GM12875 (cell line): ENCODE measurements at regions not wholly inside any gene's neighbourhood (a gene's known extent, or its start where the extent isn't known, plus 50 kb on each side); places are given as distances from the start of the nearest gene placed in this dataset.
"Not testable (repeated sequence)": the region's sequence is repeated elsewhere in the genome, so short reads cannot be mapped to it uniquely, and the experiment has no call there.

Source experiments
- H3K4me3 ChIP-seq: one replicate; pipeline ENCODE4 v1.5.1; 2011; ENCODE audit warnings: low read depth, low read length, control low read depth
- TF ChIP-seq, protein P1 (sequence below): IDR thresholded peaks from 2 replicates; pipeline ENCODE4 v1.5.1; 2011; ENCODE audit warnings: low read depth, mild to moderate bottlenecking, control low read depth, inconsistent platforms, low read length, moderate library complexity, borderline replicate concordance; ENCODE audit not compliant: insufficient read depth

DNA sequence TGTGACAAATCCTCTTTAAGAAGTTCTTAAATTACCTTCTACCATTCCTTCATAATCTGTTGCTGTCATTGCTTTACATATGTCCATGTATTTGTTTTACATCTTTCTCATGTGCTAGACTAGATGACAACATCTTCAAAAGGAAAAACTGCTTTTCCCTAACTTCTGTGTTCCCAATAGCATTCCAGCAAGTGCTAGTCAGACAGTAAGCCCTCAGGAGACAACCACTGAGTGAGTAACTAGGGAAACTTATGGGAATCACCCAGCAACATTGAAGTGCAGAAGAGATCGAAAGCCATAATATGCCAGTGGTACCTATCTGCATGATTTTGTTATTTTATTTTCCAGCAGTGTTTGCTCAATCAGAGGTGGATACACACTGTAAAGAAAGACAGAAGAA lies 889.7 kb upstream of the API5 start:
- TF ChIP-seq, protein P1, sequence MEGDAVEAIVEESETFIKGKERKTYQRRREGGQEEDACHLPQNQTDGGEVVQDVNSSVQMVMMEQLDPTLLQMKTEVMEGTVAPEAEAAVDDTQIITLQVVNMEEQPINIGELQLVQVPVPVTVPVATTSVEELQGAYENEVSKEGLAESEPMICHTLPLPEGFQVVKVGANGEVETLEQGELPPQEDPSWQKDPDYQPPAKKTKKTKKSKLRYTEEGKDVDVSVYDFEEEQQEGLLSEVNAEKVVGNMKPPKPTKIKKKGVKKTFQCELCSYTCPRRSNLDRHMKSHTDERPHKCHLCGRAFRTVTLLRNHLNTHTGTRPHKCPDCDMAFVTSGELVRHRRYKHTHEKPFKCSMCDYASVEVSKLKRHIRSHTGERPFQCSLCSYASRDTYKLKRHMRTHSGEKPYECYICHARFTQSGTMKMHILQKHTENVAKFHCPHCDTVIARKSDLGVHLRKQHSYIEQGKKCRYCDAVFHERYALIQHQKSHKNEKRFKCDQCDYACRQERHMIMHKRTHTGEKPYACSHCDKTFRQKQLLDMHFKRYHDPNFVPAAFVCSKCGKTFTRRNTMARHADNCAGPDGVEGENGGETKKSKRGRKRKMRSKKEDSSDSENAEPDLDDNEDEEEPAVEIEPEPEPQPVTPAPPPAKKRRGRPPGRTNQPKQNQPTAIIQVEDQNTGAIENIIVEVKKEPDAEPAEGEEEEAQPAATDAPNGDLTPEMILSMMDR = no peak
- no peak overlapping the region for H3K4me3 ChIP-seq

DNA sequence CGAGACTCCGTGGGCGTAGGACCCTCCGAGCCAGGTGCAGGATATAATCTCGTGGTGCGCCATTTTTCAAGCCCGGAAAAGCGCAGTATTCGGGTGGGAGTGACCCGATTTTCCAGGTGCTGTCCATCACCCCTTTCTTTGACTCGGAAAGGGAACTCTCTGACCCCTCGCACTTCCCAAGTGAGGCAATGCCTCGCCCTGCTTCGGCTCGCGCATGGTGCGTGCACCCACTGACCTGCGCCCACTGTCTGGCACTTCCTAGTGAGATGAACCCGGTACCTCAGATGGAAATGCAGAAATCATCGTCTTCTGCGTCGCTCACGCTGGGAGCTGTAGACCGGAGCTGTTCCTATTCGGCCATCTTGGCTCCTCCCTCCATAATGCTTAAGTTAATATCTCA lies 876.9 kb upstream of the API5 start:
- H3K4me3 ChIP-seq = not testable (repeated sequence)

DNA sequence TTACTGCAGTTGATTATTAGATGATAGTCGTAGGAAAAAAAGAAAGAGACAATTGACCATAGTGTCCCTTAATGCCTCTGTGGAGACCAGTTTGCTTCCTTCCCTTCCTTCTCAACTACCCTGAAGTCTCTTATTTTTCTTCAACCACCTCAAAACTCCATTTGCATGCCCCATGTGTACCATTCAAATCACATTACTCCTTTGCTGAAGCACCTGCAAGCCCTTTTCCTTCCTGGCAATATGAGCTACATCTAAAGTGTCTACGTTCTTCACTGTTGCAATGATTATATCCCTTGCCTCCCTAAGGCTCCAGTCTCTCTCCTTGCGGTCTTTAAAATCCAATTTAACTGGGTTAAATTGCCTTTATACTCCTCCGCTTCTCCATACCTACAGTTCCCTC lies 867.4 kb upstream of the API5 start:
- H3K4me3 ChIP-seq = no peak overlapping the region
- TF ChIP-seq, protein P1 = no peak

DNA sequence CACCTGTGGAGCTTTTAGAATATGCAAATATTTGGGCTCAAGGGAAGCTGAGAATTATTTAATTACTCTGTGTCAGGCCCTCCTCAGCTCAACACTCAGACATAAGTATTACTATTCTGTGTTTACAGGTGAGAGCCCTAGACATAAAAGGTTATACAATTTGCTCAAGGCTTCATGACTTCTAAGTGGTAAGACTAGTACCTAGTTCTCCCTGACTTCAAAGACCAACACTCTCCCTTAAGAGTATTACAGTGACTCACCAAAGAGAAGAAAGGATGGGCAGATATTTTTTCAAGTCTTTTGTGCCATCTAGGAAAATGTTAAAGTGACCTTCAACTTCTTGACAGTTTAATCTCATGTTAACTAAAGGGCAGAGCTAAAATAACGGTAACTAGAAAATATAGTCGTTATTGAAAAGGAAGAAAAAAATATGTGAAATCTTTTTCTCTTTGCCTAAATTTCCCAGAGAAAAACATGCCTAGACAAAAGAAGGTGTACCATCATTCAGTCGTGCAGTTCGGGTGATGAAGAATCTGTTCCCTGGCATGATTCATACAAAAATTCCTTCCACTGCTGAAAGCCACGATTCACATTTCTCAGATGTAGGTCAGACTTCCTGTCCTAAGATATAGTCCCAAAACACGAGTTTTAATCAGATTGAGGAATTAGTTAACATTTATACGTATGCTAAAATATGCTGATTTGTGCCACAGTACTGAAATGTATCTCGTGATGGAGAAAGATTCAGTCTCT lies 849.1 kb upstream of the API5 start:
- TF ChIP-seq, protein P1 = no peak

DNA sequence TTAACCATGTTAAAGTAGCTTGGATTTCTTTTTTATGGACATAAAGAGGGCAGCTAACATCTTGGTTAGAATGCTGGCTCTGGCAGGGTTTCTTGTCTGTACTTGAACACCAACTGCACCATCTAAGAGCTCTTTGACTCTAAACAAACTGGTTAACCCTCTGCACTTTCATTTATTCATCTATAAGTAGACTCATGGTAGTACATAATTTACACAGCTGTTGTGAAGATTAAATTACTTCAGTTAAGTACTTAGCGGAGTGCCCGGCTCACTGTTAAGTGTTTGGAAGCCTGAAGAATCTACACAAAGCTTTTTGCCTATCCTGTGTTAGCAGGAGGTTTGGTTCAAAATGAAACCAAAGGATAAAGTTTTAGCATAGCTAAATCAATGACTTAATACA lies 846.2 kb upstream of the API5 start:
- no peak overlapping the region for H3K4me3 ChIP-seq
- TF ChIP-seq, protein P1 = no peak

More for the DNA sequence above, 849.1 kb upstream of the API5 start:
- no peak overlapping the region for H3K4me3 ChIP-seq

DNA sequence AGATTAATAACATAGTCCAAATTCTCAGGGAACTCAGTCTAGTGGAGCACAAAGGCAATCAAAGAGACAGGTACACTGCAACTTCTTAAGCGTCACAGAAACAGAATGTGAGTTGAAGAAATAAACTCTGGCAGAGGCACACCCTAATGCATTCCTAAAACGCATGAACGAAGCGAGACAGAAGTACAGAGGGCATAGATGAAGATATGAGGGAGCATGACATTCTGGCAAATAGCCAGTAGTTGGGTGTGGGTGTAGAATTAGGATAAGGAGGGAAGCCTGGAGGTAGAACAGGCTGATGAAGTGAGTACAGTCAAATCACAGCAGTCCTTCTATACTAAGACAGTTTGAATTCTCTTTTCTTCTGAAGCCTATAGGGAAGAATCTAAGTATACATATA lies 838.7 kb upstream of the API5 start:
- no peak overlapping the region for H3K4me3 ChIP-seq
- TF ChIP-seq, protein P1 = no peak

DNA sequence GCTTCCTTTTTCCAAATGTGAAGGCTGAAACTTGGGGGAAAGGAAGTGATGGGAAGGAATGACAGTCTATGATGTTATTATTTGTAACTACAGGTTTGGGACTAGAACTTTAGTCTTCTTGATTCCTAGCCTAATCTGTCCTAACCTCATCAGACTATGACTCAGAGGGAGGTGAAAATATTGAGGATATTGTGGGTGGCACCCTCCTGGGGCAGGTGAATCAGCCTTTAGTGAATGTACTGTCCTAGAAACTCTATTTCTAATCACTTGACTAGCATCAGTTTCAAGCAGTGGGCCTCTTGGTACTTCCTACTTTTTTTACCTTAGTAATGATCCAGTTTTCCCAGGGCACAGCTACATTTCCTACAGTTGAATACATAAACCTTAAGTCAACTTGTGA lies 829.0 kb upstream of the API5 start:
- TF ChIP-seq, protein P1 = no peak
- H3K4me3 ChIP-seq = no peak overlapping the region
